ENCODE measurements at regions not wholly inside any gene's neighbourhood (a gene's known extent, or its start where the extent isn't known, plus 50 kb on each side); places are given as distances from the start of the nearest gene placed in this dataset.
A peak's percentile ranks its signal among the peaks of the same experiment; 100 is the strongest.

DNA sequence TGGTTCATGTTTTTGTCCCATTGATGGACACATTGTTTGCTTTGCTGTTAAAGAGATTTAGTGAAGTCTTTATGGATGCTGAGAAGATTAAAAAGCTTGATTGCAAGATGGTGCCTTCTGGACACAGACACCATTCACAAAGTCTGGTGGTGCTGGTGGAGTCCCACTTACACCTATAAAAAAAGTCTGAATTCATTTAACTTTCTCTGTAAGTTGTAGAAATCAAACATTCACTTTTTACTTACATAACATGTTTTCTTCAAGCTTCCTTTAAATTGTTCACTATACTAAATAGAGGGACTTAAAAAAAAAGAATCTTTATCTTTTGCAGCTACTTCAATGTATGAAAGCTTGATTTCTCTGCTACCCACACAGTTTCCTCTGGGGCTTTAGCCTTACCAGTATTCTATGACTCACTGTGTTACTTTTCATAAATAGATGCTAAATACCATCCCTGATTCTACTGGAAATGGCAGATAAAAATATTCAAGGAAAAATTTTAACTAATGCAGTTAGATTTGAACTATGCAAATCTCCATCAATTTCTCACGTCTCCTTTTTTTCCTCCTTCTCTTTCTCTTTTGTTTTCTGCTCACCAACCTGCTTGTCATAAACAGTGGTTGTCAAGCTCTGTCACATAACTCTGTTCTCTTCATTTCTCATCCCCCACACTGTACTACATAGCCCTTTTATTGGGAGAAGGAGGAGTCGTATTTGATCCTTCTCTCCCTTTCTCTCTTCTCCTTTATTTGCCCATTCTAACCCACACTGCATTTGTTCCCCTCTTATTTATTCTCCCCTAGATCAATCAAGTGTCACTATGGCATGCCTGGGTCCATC lies 89.7 kb downstream of the FAM76B start:
- Mint-ChIP-seq H3K4me1 (peaks cover 31% of the 10 kb centered on the region), H3K9me3 (no peaks in the 10 kb centered on the region), H3K4me3 (peak overlapping the region; percentile 71), H3K36me3 (ENCODE audit: low read depth) (no peaks in the 10 kb centered on the region), H3K27me3 (no peaks in the 10 kb centered on the region), H3K27ac (peak overlapping the region; percentile 90)
- peak; percentile 71 for ATAC-seq (replicated peaks)

- H3K36me3 Mint-ChIP-seq (ENCODE audit: low read depth): no peaks in the 10 kb centered on the region
- no peaks in the 10 kb centered on the region for H3K9me3 Mint-ChIP-seq
- ATAC-seq (replicated peaks): peak; percentile 79
- H3K4me3 Mint-ChIP-seq: peak overlapping the region; percentile 71
- H3K27ac Mint-ChIP-seq: peak overlapping the region; percentile 90
- peaks cover 31% of the 10 kb centered on the region for H3K4me1 Mint-ChIP-seq
- H3K27me3 Mint-ChIP-seq: no peaks in the 10 kb centered on the region
These were observed 90.7 kb downstream of the FAM76B start for GRCh38 chr11:95698676-95699557.

DNA sequence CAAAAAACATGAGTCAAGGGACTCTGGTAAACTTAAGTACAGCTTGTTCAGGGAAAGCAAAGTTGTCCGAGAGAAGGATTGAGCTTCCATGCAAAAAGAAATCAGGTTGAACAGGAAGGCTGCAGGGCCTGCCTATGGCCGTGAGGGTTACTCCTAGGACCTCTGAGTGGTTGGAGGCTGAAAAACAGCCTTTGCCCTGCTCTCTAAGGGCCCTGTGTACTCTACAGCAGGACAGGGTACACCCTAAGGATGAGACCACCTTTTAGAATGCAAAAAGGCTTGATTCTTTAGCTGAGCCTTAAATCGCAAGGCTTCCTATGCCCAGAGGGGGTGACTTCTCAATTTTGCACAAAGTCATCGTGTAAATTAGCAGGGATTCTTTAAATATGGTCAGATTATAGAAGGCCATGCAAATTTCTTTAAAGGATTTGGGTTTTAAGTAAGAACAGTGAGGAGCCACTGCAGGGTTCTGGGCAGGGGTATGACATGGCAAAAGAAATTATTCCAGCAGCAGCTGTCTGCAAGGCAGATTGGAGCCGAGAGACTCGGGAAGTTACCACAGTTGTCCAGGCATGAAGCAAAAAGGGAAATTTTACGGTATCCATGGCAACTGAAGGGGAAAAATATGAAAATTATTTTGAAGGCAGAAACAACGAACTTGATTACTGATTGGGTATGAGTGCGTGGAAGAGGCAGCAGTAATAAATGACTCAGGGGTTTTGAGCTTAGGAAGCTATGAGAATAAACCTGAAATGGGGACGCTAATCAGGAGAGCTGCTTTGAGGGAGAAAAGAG lies 91.8 kb downstream of the FAM76B start:
- peak overlapping the region; percentile 90 for H3K27ac Mint-ChIP-seq
- ATAC-seq (replicated peaks): no peak
- H3K9me3 Mint-ChIP-seq: no peaks in the 10 kb centered on the region
- H3K27me3 Mint-ChIP-seq: no peaks in the 10 kb centered on the region
- H3K4me3 Mint-ChIP-seq: peak overlapping the region; percentile 71
- peaks cover 31% of the 10 kb centered on the region for H3K4me1 Mint-ChIP-seq
- no peaks in the 10 kb centered on the region for H3K36me3 Mint-ChIP-seq (ENCODE audit: low read depth)

DNA sequence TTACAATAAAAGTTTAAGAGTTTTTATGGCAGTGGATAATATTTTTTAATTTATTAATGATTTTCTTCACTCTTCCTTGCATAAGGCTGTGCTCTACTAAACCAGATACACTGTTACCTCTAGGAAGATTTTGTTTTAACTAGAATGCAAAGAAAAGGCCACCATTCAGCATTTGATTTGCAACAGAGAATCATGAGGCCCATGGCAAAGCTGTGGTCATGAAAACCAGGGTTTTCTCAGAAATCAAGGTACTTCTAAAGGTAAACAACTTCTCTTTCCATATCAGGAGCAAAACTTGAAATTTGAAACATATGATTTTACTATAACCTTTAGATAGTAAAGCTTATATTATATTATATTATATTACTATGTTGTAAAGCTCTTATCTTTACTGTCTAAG lies 94.4 kb downstream of the FAM76B start:
- H3K36me3 Mint-ChIP-seq (ENCODE audit: low read depth): no peaks in the 10 kb centered on the region
- no peaks in the 10 kb centered on the region for H3K9me3 Mint-ChIP-seq
- no peak overlapping the region for H3K27ac Mint-ChIP-seq
- no peak overlapping the region for H3K4me3 Mint-ChIP-seq
- H3K4me1 Mint-ChIP-seq: peaks cover 21% of the 10 kb centered on the region
- ATAC-seq (replicated peaks): no peak
- no peaks in the 10 kb centered on the region for H3K27me3 Mint-ChIP-seq

- Mint-ChIP-seq H3K27me3 (no peaks in the 10 kb centered on the region), H3K27ac (no peak overlapping the region), H3K36me3 (ENCODE audit: low read depth) (no peaks in the 10 kb centered on the region), H3K4me3 (no peak overlapping the region), H3K9me3 (no peaks in the 10 kb centered on the region), H3K4me1 (peaks cover 7% of the 10 kb centered on the region)
- no peak for ATAC-seq (replicated peaks)
These were observed 96.3 kb downstream of the FAM76B start for GRCh38 chr11:95693298-95693697.

DNA sequence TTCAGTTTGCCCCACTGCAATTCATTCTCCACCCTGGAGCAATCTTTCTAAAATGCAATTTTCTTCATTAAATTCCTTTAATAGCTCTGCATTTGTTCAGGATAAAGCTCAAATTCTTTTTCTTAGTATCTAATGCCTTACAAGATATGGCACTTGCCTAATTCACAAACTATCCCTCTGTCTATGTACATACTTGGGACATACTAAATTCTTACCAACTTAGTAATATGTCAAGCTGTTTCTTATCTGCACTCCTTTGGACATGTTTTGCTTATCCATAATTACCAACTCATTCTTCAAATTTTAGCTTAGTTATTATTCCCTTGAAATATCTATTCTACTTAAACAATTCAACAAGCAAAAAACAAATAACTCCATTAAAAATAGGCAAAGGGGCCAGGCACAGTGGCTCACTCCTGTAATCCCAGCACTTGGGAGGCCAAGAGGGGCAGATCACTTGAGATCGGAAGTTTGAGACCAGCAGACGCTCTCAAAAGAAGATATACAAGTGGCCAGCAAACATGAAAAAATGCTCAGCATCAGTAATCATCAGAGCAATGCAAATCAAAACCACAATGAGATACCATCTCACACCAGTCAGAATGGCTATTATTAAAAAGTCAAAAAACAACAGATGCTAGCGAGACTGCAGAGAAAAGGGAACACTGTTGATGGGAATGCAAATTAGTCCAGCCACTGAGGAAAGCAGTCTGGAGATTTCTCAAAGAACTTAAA lies 96.9 kb downstream of the FAM76B start:
- H3K9me3 Mint-ChIP-seq: no peaks in the 10 kb centered on the region
- H3K36me3 Mint-ChIP-seq (ENCODE audit: low read depth): no peaks in the 10 kb centered on the region
- no peaks in the 10 kb centered on the region for H3K27me3 Mint-ChIP-seq
- ATAC-seq (replicated peaks): no peak
- H3K4me3 Mint-ChIP-seq: no peak overlapping the region
- H3K4me1 Mint-ChIP-seq: peaks cover 1% of the 10 kb centered on the region
- no peak overlapping the region for H3K27ac Mint-ChIP-seq

- ATAC-seq (replicated peaks): no peak
- Mint-ChIP-seq H3K27me3 (no peaks in the 10 kb centered on the region), H3K4me3 (no peak overlapping the region), H3K4me1 (peaks cover 5% of the 10 kb centered on the region), H3K36me3 (ENCODE audit: low read depth) (no peaks in the 10 kb centered on the region), H3K27ac (no peak overlapping the region), H3K9me3 (no peaks in the 10 kb centered on the region)
These were observed 99.5 kb downstream of the FAM76B start for GRCh38 chr11:95690100-95690499.

GRCh38 chr11:95688501-95689222 lies 100.9 kb downstream of the FAM76B start:
- H3K27me3 Mint-ChIP-seq: no peaks in the 10 kb centered on the region
- H3K4me1 Mint-ChIP-seq: peaks cover 17% of the 10 kb centered on the region
- no peaks in the 10 kb centered on the region for H3K36me3 Mint-ChIP-seq (ENCODE audit: low read depth)
- no peak overlapping the region for H3K27ac Mint-ChIP-seq
- no peak overlapping the region for H3K4me3 Mint-ChIP-seq
- ATAC-seq (replicated peaks): peak; percentile 81
- no peaks in the 10 kb centered on the region for H3K9me3 Mint-ChIP-seq

- H3K27ac Mint-ChIP-seq: no peak overlapping the region
- no peaks in the 10 kb centered on the region for H3K27me3 Mint-ChIP-seq
- peaks cover 17% of the 10 kb centered on the region for H3K4me1 Mint-ChIP-seq
- peak; percentile 47 for ATAC-seq (replicated peaks)
- no peaks in the 10 kb centered on the region for H3K36me3 Mint-ChIP-seq (ENCODE audit: low read depth)
- H3K4me3 Mint-ChIP-seq: no peak overlapping the region
- no peaks in the 10 kb centered on the region for H3K9me3 Mint-ChIP-seq
These were observed 101.6 kb downstream of the FAM76B start for GRCh38 chr11:95688015-95688414.

- no peaks in the 10 kb centered on the region for H3K27me3 Mint-ChIP-seq
These were observed 103.3 kb downstream of the FAM76B start for GRCh38 chr11:95686265-95686664.

DNA sequence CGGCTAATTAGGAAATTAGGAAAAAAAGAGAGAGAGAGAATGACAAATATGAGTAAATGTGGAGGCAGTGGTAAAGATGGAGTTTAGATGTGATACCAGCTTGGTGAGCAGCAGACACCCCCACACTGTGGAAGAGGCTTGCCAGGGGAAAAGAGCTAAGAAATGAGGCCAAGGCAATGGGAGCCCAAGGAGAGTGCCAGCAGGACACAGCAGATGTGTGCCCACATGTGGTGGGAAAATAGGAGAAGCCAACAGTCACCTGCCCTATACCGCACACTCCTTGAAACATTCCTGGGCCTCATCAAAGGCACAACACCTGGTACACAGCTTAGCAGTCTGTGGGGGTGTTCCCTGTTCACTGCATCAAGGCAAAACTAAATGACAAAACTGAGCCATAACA lies 104.9 kb downstream of the FAM76B start:
- Mint-ChIP-seq H3K4me1 (peaks cover 48% of the 10 kb centered on the region), H3K9me3 (no peaks in the 10 kb centered on the region), H3K4me3 (peak overlapping the region; percentile 41), H3K27ac (peak overlapping the region; percentile 36), H3K36me3 (ENCODE audit: low read depth) (no peaks in the 10 kb centered on the region), H3K27me3 (no peaks in the 10 kb centered on the region)
- peak; percentile 40 for ATAC-seq (replicated peaks)

More at GRCh38 chr11:95686265-95686664, 103.3 kb downstream of the FAM76B start:
- Mint-ChIP-seq H3K27ac (no peak overlapping the region), H3K4me3 (no peak overlapping the region), H3K4me1 (peaks cover 35% of the 10 kb centered on the region), H3K36me3 (ENCODE audit: low read depth) (no peaks in the 10 kb centered on the region), H3K9me3 (no peaks in the 10 kb centered on the region)
- no peak for ATAC-seq (replicated peaks)

- no peaks in the 10 kb centered on the region for H3K27me3 Mint-ChIP-seq
- no peaks in the 10 kb centered on the region for H3K9me3 Mint-ChIP-seq
- ATAC-seq (replicated peaks): no peak
- H3K27ac Mint-ChIP-seq: peak overlapping the region; percentile 36
- peaks cover 48% of the 10 kb centered on the region for H3K4me1 Mint-ChIP-seq
- peak overlapping the region; percentile 41 for H3K4me3 Mint-ChIP-seq
- no peaks in the 10 kb centered on the region for H3K36me3 Mint-ChIP-seq (ENCODE audit: low read depth)
These were observed 105.4 kb downstream of the FAM76B start for GRCh38 chr11:95684170-95684569.

GRCh38 chr11:95682552-95682951 lies 107.0 kb downstream of the FAM76B start:
- peaks cover 48% of the 10 kb centered on the region for H3K4me1 Mint-ChIP-seq
- peak; percentile 82 for ATAC-seq (replicated peaks)
- H3K27me3 Mint-ChIP-seq: no peaks in the 10 kb centered on the region
- H3K9me3 Mint-ChIP-seq: no peaks in the 10 kb centered on the region
- peak overlapping the region; percentile 36 for H3K27ac Mint-ChIP-seq
- peak overlapping the region; percentile 54 for H3K4me3 Mint-ChIP-seq
- no peaks in the 10 kb centered on the region for H3K36me3 Mint-ChIP-seq (ENCODE audit: low read depth)
